GM12878 (cell line): ENCODE measurements at regions not wholly inside any gene's neighbourhood (a gene's known extent, or its start where the extent isn't known, plus 50 kb on each side); places are given as distances from the start of the nearest gene placed in this dataset.

Source experiments
- ATAC-seq: fragments of 200-7000 bp; cut with Tn5 transposase; 3 replicates; pipeline ENCODE4 v1.9.1; 2020; ENCODE audit warnings: mild to moderate bottlenecking, moderate library complexity
- BruUV-seq: library from RNA; stranded (reverse); fragments of 400-500 nt; replicated peaks from 2 replicates; lab custom pipeline; 2021; lab: Mats Ljungman, UMichigan
- CTCF ChIA-PET: fragments of 300-600 bp; sonication (Branson Sonifier 250); formaldehyde crosslinking; extraction: SDS; loops from one replicate; lab custom pipeline; 2021; ENCODE audit warnings: inconsistent platforms; lab: Yijun Ruan, JAX
- POLR2A ChIA-PET: fragments of 350-600 bp; formaldehyde crosslinking; extraction: SDS; loops from one replicate; lab custom pipeline; 2021; ENCODE audit warnings: inconsistent platforms; lab: Charles Lee
- RAD21 ChIA-PET: fragments of 300-600 bp; sonication (Branson Sonifier 250); formaldehyde crosslinking; loops from one replicate; lab custom pipeline; 2023; ENCODE audit warnings: antibody characterized with exemption; ENCODE audit not compliant: unreplicated experiment; lab: Charles Lee
- SMC1A ChIA-PET: fragments of 300-600 bp; sonication (Branson Sonifier 250); formaldehyde crosslinking; loops from one replicate; lab custom pipeline; 2023; ENCODE audit not compliant: unreplicated experiment, uncharacterized antibody; lab: Charles Lee
- DNase-seq: peaks from one replicate; pipeline ENCODE4 v3.0.0-alpha.2; 2011; ENCODE audit warnings: low read depth, low spot score
- FAIRE-seq: peaks from 3 replicates; lab custom pipeline; 2011; peaks lifted over from hg19 to GRCh38; lab: Jason Lieb, UNC
- H2AFZ ChIP-seq: 2 replicates; pipeline ENCODE4 v1.6.0; 2011; ENCODE audit warnings: low read depth, low read length, control low read depth; ENCODE audit not compliant: control insufficient read depth
- H3K27ac ChIP-seq: 2 replicates; pipeline ENCODE4 v1.5.1; 2011; ENCODE audit warnings: control low read depth; ENCODE audit not compliant: control insufficient read depth, insufficient read depth
- H3K27me3 ChIP-seq, 2 experiments: replicated peaks in 1 of 2; 2 replicates each; pipeline versions ENCODE4 v1.6.0 to v1.6.1; 2011; ENCODE audit warnings: low read length in 1 of 2; ENCODE audit not compliant: control insufficient read depth in 2 of 2, insufficient read depth in 2 of 2
- H3K36me3 ChIP-seq, 2 experiments: 2 replicates each; pipeline ENCODE4 v1.5.1; 2011; ENCODE audit warnings: low read length in 1 of 2; ENCODE audit not compliant: control insufficient read depth in 2 of 2, insufficient read depth in 2 of 2
- H3K4me1 ChIP-seq: 2 replicates; pipeline ENCODE4 v1.6.1; 2011; ENCODE audit warnings: mild to moderate bottlenecking, low read length, moderate library complexity, mixed read lengths; ENCODE audit not compliant: control insufficient read depth, insufficient read depth
- H3K4me2 ChIP-seq: 2 replicates; pipeline ENCODE4 v1.6.0; 2011; ENCODE audit warnings: control low read depth; ENCODE audit not compliant: control insufficient read depth, insufficient read depth
- H3K4me3 ChIP-seq: fragments of 200-600 bp; sonication (generic); 2 replicates; pipeline ENCODE4 v1.5.1; 2016
- H3K79me2 ChIP-seq: 2 replicates; pipeline ENCODE4 v1.6.0; 2011; ENCODE audit warnings: low read length; ENCODE audit not compliant: control insufficient read depth, insufficient read depth
- H3K9ac ChIP-seq: 2 replicates; pipeline ENCODE4 v1.8.0; 2011; ENCODE audit warnings: low read length, control low read depth, mixed read lengths; ENCODE audit not compliant: control insufficient read depth, insufficient read depth
- H3K9me3 ChIP-seq: replicated peaks from 3 replicates; pipeline ENCODE4 v1.5.1; 2011; ENCODE audit warnings: mild to moderate bottlenecking, low read length; ENCODE audit not compliant: control insufficient read depth, insufficient read depth
- H4K20me1 ChIP-seq: 2 replicates; pipeline ENCODE4 v1.6.0; 2011; ENCODE audit not compliant: control insufficient read depth, insufficient read depth
- ASH2L ChIP-seq: fragments of 300-600, 200-600 bp; sonication (generic); IDR thresholded peaks from 2 replicates; pipeline ENCODE4 v1.6.1; 2017; ENCODE audit warnings: low read depth, mild to moderate bottlenecking, borderline replicate concordance
- BRCA1 ChIP-seq: IDR thresholded peaks from 2 replicates; pipeline ENCODE4 v1.6.1; 2011; ENCODE audit warnings: low read depth, low read length, improper control_type of control experiment
- DPF2 ChIP-seq: fragments of 450-650 bp; IDR thresholded peaks from 2 replicates; pipeline ENCODE4 v1.6.1; 2017; ENCODE audit warnings: mild to moderate bottlenecking
- EGR1 ChIP-seq, 2 experiments: IDR thresholded peaks; 1 replicate in 1 of 2; 2 replicates in 1 of 2; pipeline ENCODE4 v1.6.1; 2011 to 2012; ENCODE audit warnings: low read depth in 2 of 2, low read length in 2 of 2, borderline replicate concordance in 1 of 2, mild to moderate bottlenecking in 1 of 2, moderate library complexity in 1 of 2
- EP300 ChIP-seq, 2 experiments: fragments of 150-350 bp in 1 of 2; IDR thresholded peaks; 2 replicates each; pipeline ENCODE4 v1.6.1; 2011 to 2012; ENCODE audit warnings: low read depth in 2 of 2, low read length in 2 of 2, borderline replicate concordance in 1 of 2, improper control_type of control experiment in 1 of 2, inconsistent platforms in 1 of 2; ENCODE audit not compliant: control insufficient read depth in 1 of 2
- ESRRA ChIP-seq: IDR thresholded peaks from 2 replicates; pipeline ENCODE4 v1.6.1; 2012; ENCODE audit warnings: mild to moderate bottlenecking, low read length, improper control_type of control experiment
- MTA3 ChIP-seq: IDR thresholded peaks from 2 replicates; pipeline ENCODE4 v1.6.1; 2012; ENCODE audit warnings: low read length, inconsistent platforms, borderline replicate concordance
- NR2C1 ChIP-seq: fragments of 450-650 bp; IDR thresholded peaks from 2 replicates; pipeline ENCODE4 v1.6.1; 2017; ENCODE audit warnings: antibody characterized with exemption, mild to moderate bottlenecking, moderate library complexity
- POLR2AphosphoS2 ChIP-seq: IDR thresholded peaks from 2 replicates; pipeline ENCODE4 v1.6.1; 2011; ENCODE audit warnings: low read depth, mild to moderate bottlenecking, low read length, improper control_type of control experiment, moderate library complexity
- RCOR1 ChIP-seq: conservative IDR thresholded peaks from 2 replicates; pipeline ENCODE4 v1.6.1; 2012; ENCODE audit warnings: low read depth, low read length, improper control_type of control experiment
- SREBF1 ChIP-seq: IDR thresholded peaks from 2 replicates; pipeline ENCODE4 v1.6.1; 2012; ENCODE audit warnings: mild to moderate bottlenecking, low read length
- SRF ChIP-seq, 2 experiments: IDR thresholded peaks; 2 replicates each; pipeline ENCODE4 v1.6.1; 2011; ENCODE audit warnings: low read depth in 2 of 2, low read length in 2 of 2, mild to moderate bottlenecking in 1 of 2, moderate library complexity in 1 of 2
- TAF1 ChIP-seq: IDR thresholded peaks from 2 replicates; pipeline ENCODE4 v1.6.1; 2011; ENCODE audit warnings: mild to moderate bottlenecking, low read depth, low read length, borderline replicate concordance
- ZBED1 ChIP-seq: IDR thresholded peaks from 2 replicates; pipeline ENCODE4 v1.6.1; 2016; ENCODE audit warnings: borderline replicate concordance
- ZBTB4 ChIP-seq: fragments of 450-650 bp; formaldehyde crosslinking; IDR thresholded peaks from 2 replicates; pipeline ENCODE4 v1.4.0; 2022; ENCODE audit warnings: mild to moderate bottlenecking, moderate library complexity
- WGBS: methylation state at CpG from one replicate; pipeline ENCODE4 v1.1.6; 2016; ENCODE audit warnings: low lambda C conversion rate; ENCODE audit not compliant: insufficient replicate concordance, insufficient coverage; ENCODE audit errors: missing lambda C conversion rate; 5-methylcytosine and 5-hydroxymethylcytosine counted together
- in situ Hi-C: fragments of 300-500 bp; cut with MboI; formaldehyde crosslinking; loops from 9 replicates; pipeline ENCODE4 v1.14.3; 2018; ENCODE audit warnings: mixed read lengths
- intact Hi-C: fragments of 100-400 bp; cut with micrococcal nuclease; formaldehyde crosslinking; loops from one replicate; pipeline ENCODE4 v1.14.2; 2022; ENCODE audit not compliant: unreplicated experiment
- TF ChIP-seq, protein P1 (sequence below): IDR thresholded peaks from 2 replicates; pipeline ENCODE4 v1.6.1; 2012; ENCODE audit warnings: low read depth, low read length, improper control_type of control experiment
- TF ChIP-seq, protein P2 (sequence below): IDR thresholded peaks from 2 replicates; pipeline ENCODE4 v1.6.1; 2012; ENCODE audit warnings: mild to moderate bottlenecking, low read depth, low read length
- TF ChIP-seq, protein P3 (sequence below): fragments of 150-350 bp; IDR thresholded peaks from 2 replicates; pipeline ENCODE4 v1.6.1; 2014; ENCODE audit warnings: mild to moderate bottlenecking, low read depth, low read length

DNA sequence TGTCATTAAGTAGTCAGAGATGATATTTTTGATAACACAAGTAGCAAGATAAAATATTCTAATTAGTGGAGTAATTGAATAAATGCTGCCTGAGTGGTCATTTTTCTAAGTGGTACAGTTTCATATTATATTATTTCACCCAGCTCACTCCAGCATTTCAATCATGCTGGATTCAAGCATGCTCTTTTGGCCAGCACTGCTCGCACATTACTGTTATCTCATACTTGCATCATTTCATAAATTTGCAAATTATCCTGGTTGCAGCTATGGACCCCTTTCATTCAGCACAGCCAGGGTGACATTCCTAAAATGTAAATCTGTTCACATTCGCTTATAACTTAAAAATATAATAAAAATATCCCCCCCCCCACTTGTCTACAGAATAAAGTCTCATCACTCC is 520.8 kb upstream of the CYLC2 start:
- BruUV-seq, result no TSS peak
- H2AFZ ChIP-seq, result no peak overlapping the region
- no peaks in the 10 kb centered on the region for H3K4me1 ChIP-seq
- no peaks in the 10 kb centered on the region for H3K36me3 ChIP-seq
- no peaks in the 10 kb centered on the region for H3K79me2 ChIP-seq
- no peaks in the 10 kb centered on the region for H4K20me1 ChIP-seq
- FAIRE-seq (no peak), DNase-seq (no peak), ATAC-seq (no peak)
- ChIA-PET SMC1A (no interaction called here), CTCF (no interaction called here), POLR2A (no interaction called here), RAD21 (no interaction called here)
- H3K9me3 ChIP-seq, result no peaks in the 10 kb centered on the region
- intact Hi-C loops, result no loop called here
- H3K9ac ChIP-seq, result no peak overlapping the region
- in situ Hi-C loops, result no loop called here
- no peak overlapping the region for H3K4me2 ChIP-seq
- no peaks in the 10 kb centered on the region for H3K27me3 ChIP-seq
- 22% methylated on average over 2 of the region's 2 CpGs for WGBS
- no peak overlapping the region for H3K4me3 ChIP-seq
- H3K27ac ChIP-seq, result no peak overlapping the region
- TF ChIP-seq RCOR1 (no peak), TAF1 (no peak), BRCA1 (no peak), ZBED1 (no peak), SRF (IDR thresholded peaks at IDR 0.05; ENCODE audit: low read depth in 2 of 2, low read length in 2 of 2) (no peak), ZBTB4 (CRISPR knock-in tag) (no peak), NR2C1 (no peak), ASH2L (no peak), SREBF1 (no peak), DPF2 (no peak), EGR1 (IDR thresholded peaks at IDR 0.05; ENCODE audit: borderline replicate concordance in 1 of 2, low read depth in 2 of 2, low read length in 2 of 2) (no peak), MTA3 (no peak), EP300 (IDR thresholded peaks at IDR 0.05; ENCODE audit: borderline replicate concordance in 1 of 2, control insufficient read depth in 1 of 2, low read depth in 2 of 2, low read length in 2 of 2) (no peak), POLR2AphosphoS2 (no peak), ESRRA (no peak)
- TF ChIP-seq, protein P1, sequence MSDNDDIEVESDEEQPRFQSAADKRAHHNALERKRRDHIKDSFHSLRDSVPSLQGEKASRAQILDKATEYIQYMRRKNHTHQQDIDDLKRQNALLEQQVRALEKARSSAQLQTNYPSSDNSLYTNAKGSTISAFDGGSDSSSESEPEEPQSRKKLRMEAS, result no peak
- TF ChIP-seq, protein P2, sequence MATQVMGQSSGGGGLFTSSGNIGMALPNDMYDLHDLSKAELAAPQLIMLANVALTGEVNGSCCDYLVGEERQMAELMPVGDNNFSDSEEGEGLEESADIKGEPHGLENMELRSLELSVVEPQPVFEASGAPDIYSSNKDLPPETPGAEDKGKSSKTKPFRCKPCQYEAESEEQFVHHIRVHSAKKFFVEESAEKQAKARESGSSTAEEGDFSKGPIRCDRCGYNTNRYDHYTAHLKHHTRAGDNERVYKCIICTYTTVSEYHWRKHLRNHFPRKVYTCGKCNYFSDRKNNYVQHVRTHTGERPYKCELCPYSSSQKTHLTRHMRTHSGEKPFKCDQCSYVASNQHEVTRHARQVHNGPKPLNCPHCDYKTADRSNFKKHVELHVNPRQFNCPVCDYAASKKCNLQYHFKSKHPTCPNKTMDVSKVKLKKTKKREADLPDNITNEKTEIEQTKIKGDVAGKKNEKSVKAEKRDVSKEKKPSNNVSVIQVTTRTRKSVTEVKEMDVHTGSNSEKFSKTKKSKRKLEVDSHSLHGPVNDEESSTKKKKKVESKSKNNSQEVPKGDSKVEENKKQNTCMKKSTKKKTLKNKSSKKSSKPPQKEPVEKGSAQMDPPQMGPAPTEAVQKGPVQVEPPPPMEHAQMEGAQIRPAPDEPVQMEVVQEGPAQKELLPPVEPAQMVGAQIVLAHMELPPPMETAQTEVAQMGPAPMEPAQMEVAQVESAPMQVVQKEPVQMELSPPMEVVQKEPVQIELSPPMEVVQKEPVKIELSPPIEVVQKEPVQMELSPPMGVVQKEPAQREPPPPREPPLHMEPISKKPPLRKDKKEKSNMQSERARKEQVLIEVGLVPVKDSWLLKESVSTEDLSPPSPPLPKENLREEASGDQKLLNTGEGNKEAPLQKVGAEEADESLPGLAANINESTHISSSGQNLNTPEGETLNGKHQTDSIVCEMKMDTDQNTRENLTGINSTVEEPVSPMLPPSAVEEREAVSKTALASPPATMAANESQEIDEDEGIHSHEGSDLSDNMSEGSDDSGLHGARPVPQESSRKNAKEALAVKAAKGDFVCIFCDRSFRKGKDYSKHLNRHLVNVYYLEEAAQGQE, result no peak
- TF ChIP-seq, protein P3, sequence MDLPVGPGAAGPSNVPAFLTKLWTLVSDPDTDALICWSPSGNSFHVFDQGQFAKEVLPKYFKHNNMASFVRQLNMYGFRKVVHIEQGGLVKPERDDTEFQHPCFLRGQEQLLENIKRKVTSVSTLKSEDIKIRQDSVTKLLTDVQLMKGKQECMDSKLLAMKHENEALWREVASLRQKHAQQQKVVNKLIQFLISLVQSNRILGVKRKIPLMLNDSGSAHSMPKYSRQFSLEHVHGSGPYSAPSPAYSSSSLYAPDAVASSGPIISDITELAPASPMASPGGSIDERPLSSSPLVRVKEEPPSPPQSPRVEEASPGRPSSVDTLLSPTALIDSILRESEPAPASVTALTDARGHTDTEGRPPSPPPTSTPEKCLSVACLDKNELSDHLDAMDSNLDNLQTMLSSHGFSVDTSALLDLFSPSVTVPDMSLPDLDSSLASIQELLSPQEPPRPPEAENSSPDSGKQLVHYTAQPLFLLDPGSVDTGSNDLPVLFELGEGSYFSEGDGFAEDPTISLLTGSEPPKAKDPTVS, result no peak
